Osteoblast (primary cell): ENCODE measurements at regions not wholly inside any gene's neighbourhood (a gene's known extent, or its start where the extent isn't known, plus 50 kb on each side); places are given as distances from the start of the nearest gene placed in this dataset.

Experiments used
- DNase-seq: peaks from one replicate; pipeline ENCODE4 v3.0.0; 2011; ENCODE audit warnings: low spot score, mixed read lengths; ENCODE audit not compliant: insufficient read length; ENCODE audit errors: missing footprints
- H2AFZ ChIP-seq: 2 replicates; pipeline ENCODE4 v1.6.0; 2011; ENCODE audit warnings: mild to moderate bottlenecking, low read length
- H3K27ac ChIP-seq: 2 replicates; pipeline ENCODE4 v1.5.1; 2011; ENCODE audit warnings: mild to moderate bottlenecking, low read depth, low read length, moderate library complexity
- H3K27me3 ChIP-seq: 2 replicates; pipeline ENCODE4 v1.6.0; 2012; ENCODE audit warnings: mild to moderate bottlenecking, control low read depth, inconsistent platforms, low read length, moderate library complexity; ENCODE audit not compliant: insufficient read depth
- H3K36me3 ChIP-seq: 2 replicates; pipeline ENCODE4 v1.5.1; 2011; ENCODE audit warnings: mild to moderate bottlenecking, low read length, control low read depth, moderate library complexity; ENCODE audit not compliant: insufficient read depth
- H3K4me1 ChIP-seq: 2 replicates; pipeline ENCODE4 v1.5.1; 2011; ENCODE audit warnings: mild to moderate bottlenecking, low read length, control low read depth, moderate library complexity; ENCODE audit not compliant: insufficient read depth
- H3K4me2 ChIP-seq: 2 replicates; pipeline ENCODE4 v1.6.0; 2011; ENCODE audit warnings: mild to moderate bottlenecking, low read length; ENCODE audit not compliant: insufficient read depth
- H3K4me3 ChIP-seq: fragments of 200-600 bp; sonication (generic); 3 replicates; pipeline ENCODE4 v1.5.1; 2012; ENCODE audit warnings: mild to moderate bottlenecking, low read length, inconsistent platforms; ENCODE audit not compliant: insufficient read depth
- H3K79me2 ChIP-seq: 2 replicates; pipeline ENCODE4 v1.6.0; 2012; ENCODE audit warnings: mild to moderate bottlenecking, low read length, control low read depth, inconsistent platforms; ENCODE audit not compliant: insufficient read depth
- H3K9me3 ChIP-seq: 2 replicates; pipeline ENCODE4 v1.5.1; 2011; ENCODE audit warnings: low read depth, low read length, control low read depth
- H4K20me1 ChIP-seq: 2 replicates; pipeline ENCODE4 v1.6.0; 2012; ENCODE audit warnings: mild to moderate bottlenecking, low read length, control low read depth; ENCODE audit not compliant: insufficient read depth
- TF ChIP-seq, protein P1 (sequence below): IDR thresholded peaks from 2 replicates; pipeline ENCODE4 v1.5.1; 2011; ENCODE audit warnings: mild to moderate bottlenecking, low read depth, low read length, moderate library complexity; ENCODE audit errors: extremely low read depth

DNA sequence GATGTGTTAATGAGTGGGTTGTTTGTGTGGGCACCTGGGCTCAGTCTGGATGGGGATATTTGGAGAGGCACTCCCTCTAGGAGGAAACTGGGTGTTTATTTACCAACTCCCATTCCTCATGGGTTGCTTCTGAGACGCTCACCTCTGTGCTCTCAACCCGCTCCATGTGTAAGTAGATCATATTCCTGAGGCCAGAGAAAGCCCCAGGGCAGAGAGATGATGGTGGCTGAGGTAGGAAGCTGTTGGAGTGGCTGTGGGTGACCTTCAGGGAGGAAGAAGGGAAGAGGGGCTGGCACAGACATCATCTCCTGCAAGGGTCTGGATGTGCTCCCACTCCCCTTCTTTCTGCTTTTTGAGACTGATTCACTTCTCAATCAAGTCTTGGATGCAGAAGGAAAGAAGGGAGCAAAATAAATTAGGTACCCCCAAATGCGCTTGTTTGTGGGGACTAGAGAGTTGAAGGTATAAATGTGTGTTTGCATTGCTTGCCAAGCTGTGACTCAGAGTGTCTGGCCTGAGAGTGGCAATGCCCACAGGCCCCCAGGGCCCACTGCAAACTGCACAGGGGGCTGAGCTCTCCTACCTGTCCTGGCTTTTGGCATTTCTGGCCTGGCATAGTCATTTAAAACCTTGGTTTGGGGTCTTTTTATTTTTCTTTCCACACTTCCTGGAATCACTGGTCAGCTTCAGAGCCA lies 57.2 kb upstream of the TNP1 start:
- Histone ChIP-seq H2AFZ (no peak overlapping the region), H3K4me1 (peaks cover 4% of the 10 kb centered on the region), H3K36me3 (no peaks in the 10 kb centered on the region), H4K20me1 (no peaks in the 10 kb centered on the region), H3K4me2 (no peak overlapping the region), H3K4me3 (no peak overlapping the region), H3K27ac (no peak overlapping the region), H3K79me2 (no peaks in the 10 kb centered on the region), H3K27me3 (no peaks in the 10 kb centered on the region), H3K9me3 (no peaks in the 10 kb centered on the region)
- no peak for DNase-seq
- TF ChIP-seq, protein P1, sequence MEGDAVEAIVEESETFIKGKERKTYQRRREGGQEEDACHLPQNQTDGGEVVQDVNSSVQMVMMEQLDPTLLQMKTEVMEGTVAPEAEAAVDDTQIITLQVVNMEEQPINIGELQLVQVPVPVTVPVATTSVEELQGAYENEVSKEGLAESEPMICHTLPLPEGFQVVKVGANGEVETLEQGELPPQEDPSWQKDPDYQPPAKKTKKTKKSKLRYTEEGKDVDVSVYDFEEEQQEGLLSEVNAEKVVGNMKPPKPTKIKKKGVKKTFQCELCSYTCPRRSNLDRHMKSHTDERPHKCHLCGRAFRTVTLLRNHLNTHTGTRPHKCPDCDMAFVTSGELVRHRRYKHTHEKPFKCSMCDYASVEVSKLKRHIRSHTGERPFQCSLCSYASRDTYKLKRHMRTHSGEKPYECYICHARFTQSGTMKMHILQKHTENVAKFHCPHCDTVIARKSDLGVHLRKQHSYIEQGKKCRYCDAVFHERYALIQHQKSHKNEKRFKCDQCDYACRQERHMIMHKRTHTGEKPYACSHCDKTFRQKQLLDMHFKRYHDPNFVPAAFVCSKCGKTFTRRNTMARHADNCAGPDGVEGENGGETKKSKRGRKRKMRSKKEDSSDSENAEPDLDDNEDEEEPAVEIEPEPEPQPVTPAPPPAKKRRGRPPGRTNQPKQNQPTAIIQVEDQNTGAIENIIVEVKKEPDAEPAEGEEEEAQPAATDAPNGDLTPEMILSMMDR, result no peak

DNA sequence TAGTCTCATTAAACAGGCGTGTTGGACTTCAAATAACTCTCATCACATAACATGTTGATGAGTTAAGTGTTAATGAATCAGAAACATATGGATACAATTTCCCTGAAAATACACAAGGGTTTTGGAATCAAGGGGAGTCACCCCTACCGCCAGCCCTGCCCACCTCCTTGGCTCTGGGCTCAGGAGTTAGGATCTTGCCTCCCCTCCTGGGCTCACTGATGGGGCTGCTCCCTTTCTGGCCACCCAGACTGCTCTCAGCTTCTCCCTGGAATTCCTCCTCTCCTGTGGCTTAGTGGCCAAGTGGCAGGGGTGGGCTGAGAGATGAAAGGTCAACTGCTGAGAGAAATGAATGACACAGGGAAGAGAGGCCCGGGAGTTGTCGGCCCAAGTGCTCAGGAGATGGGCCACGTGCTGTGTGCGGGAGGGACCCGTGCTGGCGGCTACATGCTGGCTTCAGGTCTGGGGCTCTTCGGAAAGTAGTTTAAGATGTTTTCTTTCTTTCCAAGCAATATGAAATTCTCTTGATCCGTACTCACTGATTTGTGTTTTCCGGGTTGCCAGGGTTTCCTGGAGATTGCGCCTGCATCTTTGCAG lies 55.8 kb upstream of the TNP1 start:
- TF ChIP-seq, protein P1, result no peak
- DNase-seq, result no peak
- no peak overlapping the region for H3K27ac ChIP-seq

DNA sequence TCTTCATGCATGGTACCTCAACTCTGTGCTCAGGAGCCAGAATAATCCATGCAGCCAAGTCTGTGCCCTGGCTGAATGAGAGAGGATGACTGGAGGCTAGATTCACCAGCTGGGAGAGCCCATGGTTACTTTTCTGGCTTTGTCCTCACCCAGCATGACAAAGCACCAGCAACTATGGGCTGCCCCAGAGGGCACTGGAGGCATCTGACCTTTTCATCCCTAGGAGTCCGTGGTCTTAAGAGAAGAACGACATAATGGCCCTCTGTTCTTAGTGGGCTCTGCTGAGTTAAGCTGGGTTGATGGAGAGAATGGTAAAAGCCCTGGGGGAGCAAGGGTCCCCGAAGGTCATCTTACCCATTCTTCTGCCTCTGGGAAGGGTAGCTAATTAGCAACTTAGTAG lies 54.6 kb upstream of the TNP1 start:
- no peak for DNase-seq
- peaks cover 4% of the 10 kb centered on the region for H3K4me1 ChIP-seq
- no peaks in the 10 kb centered on the region for H3K79me2 ChIP-seq
- H3K4me3 ChIP-seq, result no peak overlapping the region
- TF ChIP-seq, protein P1, result no peak
- H3K9me3 ChIP-seq, result no peaks in the 10 kb centered on the region
- H3K4me2 ChIP-seq, result no peak overlapping the region
- no peak overlapping the region for H3K27ac ChIP-seq
- no peak overlapping the region for H2AFZ ChIP-seq
- no peaks in the 10 kb centered on the region for H4K20me1 ChIP-seq
- no peaks in the 10 kb centered on the region for H3K27me3 ChIP-seq
- no peaks in the 10 kb centered on the region for H3K36me3 ChIP-seq

More for the DNA sequence above, 55.8 kb upstream of the TNP1 start:
- Histone ChIP-seq H3K4me2 (no peak overlapping the region), H3K27me3 (no peaks in the 10 kb centered on the region), H3K9me3 (no peaks in the 10 kb centered on the region), H3K79me2 (no peaks in the 10 kb centered on the region), H4K20me1 (no peaks in the 10 kb centered on the region), H3K36me3 (no peaks in the 10 kb centered on the region), H3K4me3 (no peak overlapping the region), H3K4me1 (peaks cover 4% of the 10 kb centered on the region), H2AFZ (no peak overlapping the region)

DNA sequence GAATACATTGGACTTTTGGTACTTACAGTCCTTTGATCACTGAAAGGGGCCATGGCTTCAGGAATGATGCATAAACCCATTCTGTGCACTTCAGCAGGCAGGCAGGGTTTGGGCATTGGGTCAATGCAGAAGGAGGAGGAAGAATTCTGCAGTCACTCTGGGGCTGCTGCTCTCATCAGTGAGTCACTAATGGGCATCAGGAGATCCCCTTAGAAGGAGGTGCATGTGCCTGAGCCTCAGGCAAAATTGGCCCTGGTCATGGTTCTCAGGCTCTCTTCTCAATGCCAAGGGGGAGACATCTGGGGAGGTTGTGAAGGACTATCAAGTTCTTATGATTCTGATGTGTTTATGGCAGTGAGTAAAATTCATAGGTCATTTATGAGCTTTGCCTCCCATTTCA lies 52.0 kb upstream of the TNP1 start:
- Histone ChIP-seq H3K9me3 (no peaks in the 10 kb centered on the region), H3K36me3 (no peaks in the 10 kb centered on the region), H4K20me1 (no peaks in the 10 kb centered on the region), H3K27ac (no peak overlapping the region), H2AFZ (no peak overlapping the region), H3K79me2 (no peaks in the 10 kb centered on the region), H3K27me3 (no peaks in the 10 kb centered on the region), H3K4me1 (no peaks in the 10 kb centered on the region), H3K4me3 (no peak overlapping the region), H3K4me2 (no peak overlapping the region)
- peak; percentile 82 for DNase-seq
- TF ChIP-seq, protein P1, result no peak
